ENCODE measurements at regions not wholly inside any gene's neighbourhood (a gene's known extent, or its start where the extent isn't known, plus 50 kb on each side); places are given as distances from the start of the nearest gene placed in this dataset.

DNA sequence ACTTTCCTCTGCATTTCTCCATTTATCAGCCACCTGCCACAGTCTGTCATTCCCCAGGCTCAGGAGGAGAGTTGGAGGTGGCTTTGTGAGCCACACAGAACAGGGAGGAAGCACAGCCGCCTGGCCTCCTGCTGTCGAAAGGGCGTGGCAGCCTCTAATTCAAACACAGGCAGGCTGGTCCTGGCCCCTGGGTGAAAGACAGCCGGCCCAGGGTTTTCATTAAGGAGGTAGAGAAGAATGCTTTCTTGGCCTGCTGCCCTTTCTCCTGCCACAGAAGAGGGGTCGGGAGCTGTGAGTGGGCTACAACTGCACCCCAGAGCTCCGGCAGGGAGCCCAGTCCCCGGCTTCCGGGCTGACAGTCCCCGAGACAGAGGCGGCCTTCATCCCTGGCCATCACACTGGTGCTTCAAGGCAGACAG lies 108.6 kb upstream of the FZD10 start:
- TF ChIP-seq, protein P1, sequence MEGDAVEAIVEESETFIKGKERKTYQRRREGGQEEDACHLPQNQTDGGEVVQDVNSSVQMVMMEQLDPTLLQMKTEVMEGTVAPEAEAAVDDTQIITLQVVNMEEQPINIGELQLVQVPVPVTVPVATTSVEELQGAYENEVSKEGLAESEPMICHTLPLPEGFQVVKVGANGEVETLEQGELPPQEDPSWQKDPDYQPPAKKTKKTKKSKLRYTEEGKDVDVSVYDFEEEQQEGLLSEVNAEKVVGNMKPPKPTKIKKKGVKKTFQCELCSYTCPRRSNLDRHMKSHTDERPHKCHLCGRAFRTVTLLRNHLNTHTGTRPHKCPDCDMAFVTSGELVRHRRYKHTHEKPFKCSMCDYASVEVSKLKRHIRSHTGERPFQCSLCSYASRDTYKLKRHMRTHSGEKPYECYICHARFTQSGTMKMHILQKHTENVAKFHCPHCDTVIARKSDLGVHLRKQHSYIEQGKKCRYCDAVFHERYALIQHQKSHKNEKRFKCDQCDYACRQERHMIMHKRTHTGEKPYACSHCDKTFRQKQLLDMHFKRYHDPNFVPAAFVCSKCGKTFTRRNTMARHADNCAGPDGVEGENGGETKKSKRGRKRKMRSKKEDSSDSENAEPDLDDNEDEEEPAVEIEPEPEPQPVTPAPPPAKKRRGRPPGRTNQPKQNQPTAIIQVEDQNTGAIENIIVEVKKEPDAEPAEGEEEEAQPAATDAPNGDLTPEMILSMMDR (IDR thresholded peaks at IDR 0.05; ENCODE audit: borderline replicate concordance, insufficient read depth, low read depth, low read length): no peak
- H3K4me3 ChIP-seq (ENCODE audit: low read depth, low read length): no peak overlapping the region

- TF ChIP-seq, protein P1 (IDR thresholded peaks at IDR 0.05; ENCODE audit: borderline replicate concordance, insufficient read depth, low read depth, low read length): no peak
Measured at GRCh38 chr12:130054803-130055202, 107.5 kb upstream of the FZD10 start.

DNA sequence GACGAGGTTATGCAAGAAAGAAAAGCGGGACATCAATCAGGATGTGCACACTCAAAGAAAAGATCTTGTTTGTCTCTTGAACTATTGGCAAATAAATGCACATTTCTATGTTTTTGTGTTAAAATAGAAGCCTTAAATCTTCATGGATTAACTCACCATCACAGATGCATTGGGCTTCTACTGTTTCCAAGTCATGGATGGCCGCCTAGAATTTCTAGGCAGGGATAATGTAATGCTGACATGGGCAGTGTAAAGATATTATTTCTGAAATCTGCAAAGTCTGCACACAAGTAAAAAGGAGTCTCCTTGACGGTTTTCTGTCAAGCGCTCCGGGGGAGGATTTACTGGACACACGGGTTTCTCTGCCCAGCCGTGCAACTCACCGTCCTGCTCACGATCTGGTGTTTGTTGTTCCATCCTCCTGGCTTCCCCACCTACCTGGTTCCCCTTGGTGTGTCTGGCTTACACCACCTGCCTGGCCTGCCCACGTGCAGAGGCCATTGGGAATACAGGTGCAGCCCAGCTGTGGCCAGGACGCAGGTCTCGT lies 103.3 kb upstream of the FZD10 start:
- TF ChIP-seq, protein P1 (IDR thresholded peaks at IDR 0.05; ENCODE audit: borderline replicate concordance, insufficient read depth, low read depth, low read length): no peak
- no peak overlapping the region for H3K4me3 ChIP-seq (ENCODE audit: low read depth, low read length)

More at GRCh38 chr12:130054803-130055202, 107.5 kb upstream of the FZD10 start:
- H3K4me3 ChIP-seq (ENCODE audit: low read depth, low read length): no peak overlapping the region

GRCh38 chr12:130063866-130064265 lies 98.4 kb upstream of the FZD10 start:
- TF ChIP-seq, protein P1 (IDR thresholded peaks at IDR 0.05; ENCODE audit: borderline replicate concordance, insufficient read depth, low read depth, low read length): no peak

DNA sequence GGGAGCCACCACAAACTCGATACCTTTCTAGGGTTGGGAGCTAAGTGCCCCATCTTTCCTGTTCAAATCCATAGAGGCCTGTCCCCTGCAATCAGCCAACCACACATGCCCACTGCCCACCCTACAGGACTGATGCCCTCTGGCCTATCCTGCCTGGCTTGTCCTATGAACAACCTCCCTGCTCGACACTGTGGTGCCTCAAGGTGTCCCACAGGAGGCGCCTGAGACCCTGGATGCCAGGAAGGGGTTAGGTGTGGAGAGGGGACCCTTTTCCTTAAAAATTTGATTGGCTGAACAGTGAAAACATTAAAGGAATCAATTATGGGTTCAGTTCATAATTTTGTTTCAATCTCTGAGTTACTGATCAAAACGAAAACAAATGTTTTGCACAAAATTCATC lies 97.3 kb upstream of the FZD10 start:
- H3K4me3 ChIP-seq (ENCODE audit: low read depth, low read length): no peak overlapping the region
- TF ChIP-seq, protein P1 (IDR thresholded peaks at IDR 0.05; ENCODE audit: borderline replicate concordance, insufficient read depth, low read depth, low read length): no peak

More at GRCh38 chr12:130063866-130064265, 98.4 kb upstream of the FZD10 start:
- H3K4me3 ChIP-seq (ENCODE audit: low read depth, low read length): no peak overlapping the region

- no peak overlapping the region for H3K4me3 ChIP-seq (ENCODE audit: low read depth, low read length)
- TF ChIP-seq, protein P1 (IDR thresholded peaks at IDR 0.05; ENCODE audit: borderline replicate concordance, insufficient read depth, low read depth, low read length): no peak
Measured at GRCh38 chr12:130066742-130067141, 95.5 kb upstream of the FZD10 start.

DNA sequence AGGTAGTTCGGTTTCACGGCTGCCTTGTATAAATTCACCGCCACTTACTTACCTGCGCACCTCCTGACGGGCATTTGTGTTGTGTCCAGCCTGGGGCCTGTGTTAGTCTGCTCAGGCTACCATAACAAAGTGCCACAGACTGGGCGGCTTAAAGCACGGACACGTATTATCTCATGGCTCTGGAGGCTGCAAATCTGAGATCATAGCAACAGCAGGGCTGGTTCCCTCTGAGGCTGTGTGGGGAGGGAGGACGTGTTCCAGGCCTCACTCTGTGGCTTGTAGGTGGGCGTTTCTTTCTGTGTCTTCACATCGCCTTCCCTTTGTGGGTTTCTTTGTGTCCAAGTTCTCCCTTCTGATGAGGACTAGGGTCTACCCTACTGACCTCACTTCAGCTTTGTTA lies 93.5 kb upstream of the FZD10 start:
- H3K4me3 ChIP-seq (ENCODE audit: low read depth, low read length): no peak overlapping the region
- TF ChIP-seq, protein P1 (IDR thresholded peaks at IDR 0.05; ENCODE audit: borderline replicate concordance, insufficient read depth, low read depth, low read length): no peak

All from GM12875 (cell line).